HepG2 (cell line): ENCODE measurements at regions not wholly inside any gene's neighbourhood (a gene's known extent, or its start where the extent isn't known, plus 50 kb on each side); places are given as distances from the start of the nearest gene placed in this dataset.

Experiments
- ATAC-seq: fragments of 200-7000 bp; cut with Tn5 transposase; 3 replicates; pipeline ENCODE4 v1.9.1; 2020; ENCODE audit warnings: mild to moderate bottlenecking, moderate library complexity
- BruUV-seq: library from RNA; stranded (reverse); fragments of 400-500 nt; replicated peaks from 2 replicates; lab custom pipeline; 2021; lab: Mats Ljungman, UMichigan
- CTCF ChIA-PET: fragments of 300-600 bp; formaldehyde crosslinking; extraction: SDS; loops from one replicate; lab custom pipeline; 2021; ENCODE audit warnings: low total read pairs, inconsistent platforms, low intra/inter-chr PET ratio; lab: Yijun Ruan, JAX
- POLR2A ChIA-PET: fragments of 350-600 bp; sonication (Branson Sonifier 250); formaldehyde crosslinking; loops from one replicate; lab custom pipeline; 2020; ENCODE audit warnings: antibody characterized with exemption, inconsistent platforms; lab: Yijun Ruan, JAX
- DNase-seq: peaks from one replicate; pipeline ENCODE4 v3.0.0-alpha.2; 2015; ENCODE audit warnings: low spot score
- FAIRE-seq: peaks from 3 replicates; lab custom pipeline; 2011; peaks lifted over from hg19 to GRCh38; lab: Jason Lieb, UNC
- H2AFZ ChIP-seq: one replicate; pipeline ENCODE4 v1.6.1; 2011; ENCODE audit warnings: low read length, inconsistent platforms
- H3K27ac ChIP-seq: fragments of 300-600 bp; 3 replicates; pipeline ENCODE4 v1.8.0; 2011; ENCODE audit warnings: mixed run types, mild to moderate bottlenecking, mixed read lengths, low read length, inconsistent platforms; ENCODE audit not compliant: insufficient read depth; ENCODE audit errors: extremely low read length
- H3K27me3 ChIP-seq, 2 experiments: fragments of 200-600 bp in 1 of 2; 2 replicates in 1 of 2; 3 replicates in 1 of 2; pipeline versions ENCODE4 v1.6.0 to v1.8.0; 2011; ENCODE audit warnings: low read length in 2 of 2, mild to moderate bottlenecking in 2 of 2, moderate library complexity in 2 of 2, inconsistent platforms in 1 of 2; ENCODE audit not compliant: insufficient read depth in 2 of 2, control insufficient read depth in 1 of 2
- H3K36me3 ChIP-seq, 2 experiments: fragments of 200-600 bp in 1 of 2; replicated peaks in 1 of 2; 2 replicates in 1 of 2; 3 replicates in 1 of 2; pipeline versions ENCODE4 v1.5.1 to v1.8.0; 2011; ENCODE audit warnings: low read length in 2 of 2, inconsistent platforms in 1 of 2; ENCODE audit not compliant: insufficient read depth in 2 of 2, control insufficient read depth in 1 of 2
- H3K4me1 ChIP-seq: 2 replicates; pipeline ENCODE4 v1.5.1; 2012; ENCODE audit warnings: low read length, inconsistent platforms; ENCODE audit not compliant: insufficient read depth
- H3K4me2 ChIP-seq: 2 replicates; pipeline ENCODE4 v1.6.0; 2011; ENCODE audit warnings: low read depth, low read length, inconsistent platforms
- H3K4me3 ChIP-seq, 3 experiments: fragments of 200-600 bp in 1 of 3; sonication (generic), shearing (Covaris generic) in 1 of 3; replicated peaks in 1 of 3; 2 replicates each; pipeline ENCODE4 v1.5.1; 2011 to 2016; ENCODE audit warnings: low read length in 3 of 3, inconsistent platforms in 2 of 3, low read depth in 2 of 3, mild to moderate bottlenecking in 2 of 3, control low read depth in 1 of 3, mixed read lengths in 1 of 3; ENCODE audit not compliant: insufficient read depth in 1 of 3
- H3K79me2 ChIP-seq: one replicate; pipeline ENCODE4 v1.6.1; 2011; ENCODE audit warnings: low read length, inconsistent platforms; ENCODE audit not compliant: insufficient read depth
- H3K9ac ChIP-seq: 2 replicates; pipeline ENCODE4 v1.6.0; 2011; ENCODE audit warnings: mild to moderate bottlenecking, low read depth, low read length, inconsistent platforms; ENCODE audit not compliant: insufficient read depth
- H3K9me3 ChIP-seq: 2 replicates; pipeline ENCODE4 v1.5.1; 2012; ENCODE audit warnings: mild to moderate bottlenecking, low read length
- H4K20me1 ChIP-seq: 2 replicates; pipeline ENCODE4 v1.6.0; 2011; ENCODE audit warnings: inconsistent platforms, mild to moderate bottlenecking, low read length, moderate library complexity; ENCODE audit not compliant: insufficient read depth
- ATF1 ChIP-seq: IDR thresholded peaks from 2 replicates; pipeline ENCODE4 v1.6.1; 2016; ENCODE audit warnings: mild to moderate bottlenecking, control low read depth
- DDIT3 ChIP-seq: sonication (generic); formaldehyde crosslinking; IDR thresholded peaks from 2 replicates; pipeline ENCODE4 v1.4.0; 2020; ENCODE audit warnings: mild to moderate bottlenecking, missing genetic modification reagents
- FOSL1 ChIP-seq: sonication (generic); formaldehyde crosslinking; IDR thresholded peaks from 2 replicates; pipeline ENCODE4 v1.9.0; 2021; ENCODE audit warnings: missing genetic modification reagents, borderline replicate concordance
- KAT2B ChIP-seq: fragments of 150-350 bp; IDR thresholded peaks from 2 replicates; pipeline ENCODE4 v1.6.1; 2014; ENCODE audit warnings: low read depth, low read length, borderline replicate concordance
- NR2F2 ChIP-seq: IDR thresholded peaks from 2 replicates; pipeline ENCODE4 v1.6.1; 2012; ENCODE audit warnings: low read depth, inconsistent platforms, borderline replicate concordance
- ZFP91 ChIP-seq: sonication (generic); formaldehyde crosslinking; IDR thresholded peaks from 2 replicates; pipeline ENCODE4 v1.9.0; 2022; ENCODE audit warnings: missing genetic modification reagents, mild to moderate bottlenecking, borderline replicate concordance
- WGBS: methylation state at CpG from one replicate; pipeline ENCODE4 v1.1.6; 2017; ENCODE audit warnings: low lambda C conversion rate; 5-methylcytosine and 5-hydroxymethylcytosine counted together
- in situ Hi-C: cut with HindIII; loops from 2 replicates; pipeline ENCODE4 v1.10.0; 2017; ENCODE audit warnings: low pct_unique_long_range_greater_than_20kb; ENCODE audit not compliant: extremely low pct_ligation_motif_present
- intact Hi-C: fragments of 100-400 bp; cut with micrococcal nuclease; formaldehyde crosslinking; loops from one replicate; pipeline ENCODE4 v1.10.0; 2022; ENCODE audit not compliant: unreplicated experiment

GRCh38 chr10:33669904-33670303 is 335.4 kb upstream of the NRP1 start:
- ATAC-seq = no peak
- no peak overlapping the region for H3K9ac ChIP-seq
- no peaks in the 10 kb centered on the region for H3K4me1 ChIP-seq
- no peak overlapping the region for H3K4me2 ChIP-seq
- H3K27ac ChIP-seq = no peak overlapping the region
- in situ Hi-C loops = no loop called here
- BruUV-seq = no TSS peak
- H2AFZ ChIP-seq = no peak overlapping the region
- CTCF ChIA-PET = no interaction called here
- no peak for DNase-seq
- peaks cover 5% of the 10 kb centered on the region for H3K9me3 ChIP-seq
- no peak for FAIRE-seq
- H3K79me2 ChIP-seq = no peaks in the 10 kb centered on the region
- intact Hi-C loops = no loop called here
- no peaks in the 10 kb centered on the region for H3K27me3 ChIP-seq
- WGBS = 42% methylated on average over 5 of the region's 5 CpGs
- H3K4me3 ChIP-seq = no peak overlapping the region
- no peaks in the 10 kb centered on the region for H3K36me3 ChIP-seq
- TF ChIP-seq ATF1 (CRISPR knock-in tag) (no peak), ZFP91 (no peak), DDIT3 (CRISPR knock-in tag) (no peak), FOSL1 (CRISPR knock-in tag) (no peak), KAT2B (no peak), NR2F2 (no peak)
- H4K20me1 ChIP-seq = no peaks in the 10 kb centered on the region
- POLR2A ChIA-PET = no interaction called here
